Endodermal cell (in vitro differentiated cells): ENCODE measurements at regions not wholly inside any gene's neighbourhood (a gene's known extent, or its start where the extent isn't known, plus 50 kb on each side); places are given as distances from the start of the nearest gene placed in this dataset.

Source experiments
- DNase-seq: peaks from one replicate; pipeline ENCODE4 v3.0.0-alpha.2; 2017
- H3K27ac ChIP-seq: 2 replicates; pipeline ENCODE4 v1.5.1; 2013; ENCODE audit warnings: mild to moderate bottlenecking, low read depth, low read length, moderate library complexity
- H3K27me3 ChIP-seq: 2 replicates; pipeline ENCODE4 v1.6.1; 2013; ENCODE audit warnings: mild to moderate bottlenecking, low read length, moderate library complexity; ENCODE audit not compliant: insufficient read depth, control insufficient read depth, poor library complexity, severe bottlenecking
- H3K36me3 ChIP-seq: 2 replicates; pipeline ENCODE4 v1.7.0; 2013; ENCODE audit warnings: mild to moderate bottlenecking, low read length, moderate library complexity; ENCODE audit not compliant: control insufficient read depth, insufficient read depth
- H3K4me1 ChIP-seq: one replicate; pipeline ENCODE4 v1.7.0; 2013; ENCODE audit warnings: low read length; ENCODE audit not compliant: control insufficient read depth, insufficient read depth
- H3K4me3 ChIP-seq: 2 replicates; pipeline ENCODE4 v1.5.1; 2013; ENCODE audit warnings: mild to moderate bottlenecking, low read length, moderate library complexity
- H3K9ac ChIP-seq: 2 replicates; pipeline ENCODE4 v1.6.1; 2013; ENCODE audit warnings: mild to moderate bottlenecking, low read length, moderate library complexity; ENCODE audit not compliant: poor library complexity, severe bottlenecking; ENCODE audit errors: extremely low read depth
- H3K9me3 ChIP-seq: 2 replicates; pipeline ENCODE4 v1.6.1; 2013; ENCODE audit warnings: mild to moderate bottlenecking, low read length, moderate library complexity; ENCODE audit not compliant: control insufficient read depth
- H3K27ac Mint-ChIP-seq: 2 replicates; pipeline ENCODE4 v1.8.0; 2020; ENCODE audit warnings: mixed read lengths
- H3K27me3 Mint-ChIP-seq: 2 replicates; pipeline ENCODE4 v1.8.0; 2021; ENCODE audit warnings: mild to moderate bottlenecking, mixed read lengths; ENCODE audit not compliant: insufficient read depth
- H3K36me3 Mint-ChIP-seq: 2 replicates; pipeline ENCODE4 v1.8.0; 2020; ENCODE audit warnings: low read depth, mixed read lengths
- H3K4me1 Mint-ChIP-seq: 2 replicates; pipeline ENCODE4 v1.8.0; 2020; ENCODE audit warnings: mixed read lengths
- H3K4me3 Mint-ChIP-seq: 2 replicates; pipeline ENCODE4 v1.8.0; 2020; ENCODE audit warnings: mild to moderate bottlenecking, moderate library complexity, mixed read lengths
- H3K9me3 Mint-ChIP-seq: 2 replicates; pipeline ENCODE4 v1.8.0; 2020; ENCODE audit warnings: mild to moderate bottlenecking, mixed read lengths
- WGBS, 2 experiments: methylation state at CpG; one replicate each; pipeline versions ENCODE4 v1.1.5 to v1.1.7; 2013; ENCODE audit warnings: missing lambda C conversion rate in 2 of 2, mixed read lengths in 1 of 2; ENCODE audit not compliant: insufficient coverage in 1 of 2, insufficient read length in 1 of 2; 5-methylcytosine and 5-hydroxymethylcytosine counted together
- TF ChIP-seq, protein P1 (sequence below): fragments of 200-600 bp; sonication (generic); conservative IDR thresholded peaks from 2 replicates; pipeline ENCODE4 v1.5.0; 2021; ENCODE audit warnings: antibody characterized with exemption, mild to moderate bottlenecking

- DNase-seq = no peak
- peaks cover 6% of the 10 kb centered on the region for H3K36me3 Mint-ChIP-seq
- peaks cover 18% of the 10 kb centered on the region for H3K27me3 ChIP-seq
These were observed 122.6 kb upstream of the MAP3K7 start for GRCh38 chr6:90709431-90709996.

GRCh38 chr6:90708206-90708737 is 121.4 kb upstream of the MAP3K7 start:
- TF ChIP-seq, protein P1, sequence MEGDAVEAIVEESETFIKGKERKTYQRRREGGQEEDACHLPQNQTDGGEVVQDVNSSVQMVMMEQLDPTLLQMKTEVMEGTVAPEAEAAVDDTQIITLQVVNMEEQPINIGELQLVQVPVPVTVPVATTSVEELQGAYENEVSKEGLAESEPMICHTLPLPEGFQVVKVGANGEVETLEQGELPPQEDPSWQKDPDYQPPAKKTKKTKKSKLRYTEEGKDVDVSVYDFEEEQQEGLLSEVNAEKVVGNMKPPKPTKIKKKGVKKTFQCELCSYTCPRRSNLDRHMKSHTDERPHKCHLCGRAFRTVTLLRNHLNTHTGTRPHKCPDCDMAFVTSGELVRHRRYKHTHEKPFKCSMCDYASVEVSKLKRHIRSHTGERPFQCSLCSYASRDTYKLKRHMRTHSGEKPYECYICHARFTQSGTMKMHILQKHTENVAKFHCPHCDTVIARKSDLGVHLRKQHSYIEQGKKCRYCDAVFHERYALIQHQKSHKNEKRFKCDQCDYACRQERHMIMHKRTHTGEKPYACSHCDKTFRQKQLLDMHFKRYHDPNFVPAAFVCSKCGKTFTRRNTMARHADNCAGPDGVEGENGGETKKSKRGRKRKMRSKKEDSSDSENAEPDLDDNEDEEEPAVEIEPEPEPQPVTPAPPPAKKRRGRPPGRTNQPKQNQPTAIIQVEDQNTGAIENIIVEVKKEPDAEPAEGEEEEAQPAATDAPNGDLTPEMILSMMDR = no peak
- H3K36me3 ChIP-seq = no peaks in the 10 kb centered on the region
- H3K27me3 ChIP-seq = peaks cover 18% of the 10 kb centered on the region
- Mint-ChIP-seq H3K27me3 (no peaks in the 10 kb centered on the region), H3K27ac (no peak overlapping the region), H3K4me3 (no peak overlapping the region), H3K36me3 (peaks cover 6% of the 10 kb centered on the region), H3K9me3 (no peaks in the 10 kb centered on the region), H3K4me1 (peaks cover 32% of the 10 kb centered on the region)
- DNase-seq = no peak
- H3K9ac ChIP-seq = no peak overlapping the region
- H3K4me3 ChIP-seq = no peak overlapping the region
- peaks cover 16% of the 10 kb centered on the region for H3K4me1 ChIP-seq
- H3K27ac ChIP-seq = no peak overlapping the region
- WGBS, 2 experiments = 96 to 100% methylated on average over 2 to 5 of the region's 5 CpGs
- H3K9me3 ChIP-seq = no peaks in the 10 kb centered on the region

More at GRCh38 chr6:90709431-90709996, 122.6 kb upstream of the MAP3K7 start:
- H3K27ac ChIP-seq = no peak overlapping the region
- TF ChIP-seq, protein P1 = no peak
- H3K9ac ChIP-seq = no peak overlapping the region
- H3K9me3 ChIP-seq = no peaks in the 10 kb centered on the region
- H3K27me3 Mint-ChIP-seq = no peaks in the 10 kb centered on the region
- 95 to 97% methylated on average over 3 of the region's 3 CpGs for WGBS, 2 experiments
- no peaks in the 10 kb centered on the region for H3K36me3 ChIP-seq
- no peak overlapping the region for H3K27ac Mint-ChIP-seq
- H3K4me3 Mint-ChIP-seq = no peak overlapping the region
- H3K4me1 ChIP-seq = peaks cover 16% of the 10 kb centered on the region
- H3K4me1 Mint-ChIP-seq = peaks cover 30% of the 10 kb centered on the region
- no peak overlapping the region for H3K4me3 ChIP-seq
- H3K9me3 Mint-ChIP-seq = no peaks in the 10 kb centered on the region

DNA sequence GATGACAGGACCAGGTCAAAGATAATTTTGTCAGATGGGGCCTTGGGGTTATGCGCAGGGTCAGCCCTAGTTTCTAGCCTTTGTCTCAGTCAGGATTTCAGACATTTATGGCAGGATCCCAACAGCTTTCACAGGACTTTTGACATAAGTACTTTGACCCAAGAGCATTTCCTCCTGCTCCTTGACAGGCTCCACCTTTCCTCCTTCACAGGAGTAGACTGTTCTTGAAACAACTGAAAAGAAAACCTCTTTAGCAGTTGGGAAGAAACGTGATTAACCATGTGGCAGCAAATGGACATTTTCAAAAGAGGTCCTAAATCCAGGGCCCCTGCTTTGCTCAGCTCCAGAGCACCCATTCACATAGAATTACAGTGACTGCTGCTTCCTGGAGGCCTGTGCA is 120.4 kb upstream of the MAP3K7 start:
- Mint-ChIP-seq H3K27ac (no peak overlapping the region), H3K27me3 (no peaks in the 10 kb centered on the region), H3K9me3 (no peaks in the 10 kb centered on the region), H3K4me3 (no peak overlapping the region), H3K4me1 (peaks cover 34% of the 10 kb centered on the region), H3K36me3 (peaks cover 6% of the 10 kb centered on the region)
- Histone ChIP-seq H3K4me3 (no peak overlapping the region), H3K36me3 (no peaks in the 10 kb centered on the region), H3K4me1 (peaks cover 16% of the 10 kb centered on the region), H3K9ac (no peak overlapping the region), H3K9me3 (no peaks in the 10 kb centered on the region), H3K27me3 (peaks cover 18% of the 10 kb centered on the region), H3K27ac (no peak overlapping the region)
- DNase-seq = no peak
- WGBS, 2 experiments = 83 to 100% methylated on average over 1 to 2 of the region's 2 CpGs
- TF ChIP-seq, protein P1 = no peak
